ENCODE measurements at regions not wholly inside any gene's neighbourhood (a gene's known extent, or its start where the extent isn't known, plus 50 kb on each side); places are given as distances from the start of the nearest gene placed in this dataset.

DNA sequence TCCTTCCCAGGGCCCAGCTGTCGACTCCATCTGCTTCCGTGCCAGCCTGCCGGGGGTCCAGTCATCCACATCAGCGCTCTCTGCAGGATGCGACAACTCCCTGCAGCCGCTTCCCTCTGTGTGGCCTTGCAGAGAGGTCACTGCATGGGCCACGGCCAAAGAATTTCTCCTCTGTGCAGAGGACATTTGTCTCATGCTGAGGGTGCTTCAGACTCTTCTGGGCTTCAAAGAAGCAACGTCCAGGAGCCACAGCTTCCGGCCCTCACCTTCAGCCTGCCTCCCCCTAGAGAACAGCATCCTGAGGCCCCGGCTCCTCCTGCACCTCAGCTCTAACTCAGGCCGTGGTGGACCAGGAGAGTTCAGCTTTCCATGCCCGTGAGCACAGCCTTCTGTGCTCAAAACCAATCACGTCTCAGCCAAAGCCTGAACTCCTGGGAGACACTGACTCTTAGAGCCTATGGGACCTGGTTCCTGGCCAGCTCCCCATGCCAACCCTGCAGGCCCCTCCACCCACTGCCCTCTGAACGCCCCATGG is 258.9 kb downstream of the BRD1 start:
- dilution Hi-C loops (cut with HindIII; ENCODE audit: low sequenced_read_pairs, unreplicated experiment) (no loop called here), intact Hi-C loops (cut with micrococcal nuclease) (no loop called here), in situ Hi-C loops (cut with MboI; ENCODE audit: low sequenced_read_pairs) (no loop called here)
- Histone ChIP-seq H3K9me1 (ENCODE audit: insufficient read depth, low read length) (no peaks in the 10 kb centered on the region), H3K56ac (ENCODE audit: extremely low read depth, insufficient read depth, low read length) (no peak overlapping the region), H4K5ac (ENCODE audit: low read depth, low read length) (no peak overlapping the region), H3K79me1 (ENCODE audit: low read depth in 1 of 2, low read length in 2 of 2) (no peaks in the 10 kb centered on the region), H2BK120ac (ENCODE audit: low read depth, low read length) (no peak overlapping the region), H3K4me3 (ENCODE audit: insufficient read depth, low read depth, low read length) (no peak overlapping the region), H3K23ac (ENCODE audit: low read depth, low read length) (no peak overlapping the region), H3K9me3 (ENCODE audit: control insufficient read depth, insufficient read depth, low read length) (peaks cover 61% of the 10 kb centered on the region), H3K4ac (ENCODE audit: low read depth, low read length) (no peak overlapping the region), H3K4me1 (ENCODE audit: control insufficient read depth, insufficient read depth, low read length) (no peaks in the 10 kb centered on the region), H3K18ac (ENCODE audit: low read depth, low read length) (no peak overlapping the region), H4K8ac (ENCODE audit: low read depth in 2 of 2, low read length in 2 of 2) (no peak overlapping the region), H2AK9ac (replicated peaks; ENCODE audit: low read depth, low read length, poor library complexity) (no peak overlapping the region), H3K27ac (ENCODE audit: insufficient read depth, low read length) (no peak overlapping the region), H2AFZ (replicated peaks; ENCODE audit: low read length, poor library complexity) (no peak overlapping the region), H3K4me2 (ENCODE audit: low read depth, low read length) (no peak overlapping the region), H3K9ac (ENCODE audit: low read depth, low read length) (no peak overlapping the region), H4K91ac (ENCODE audit: insufficient read depth, low read depth, low read length) (no peak overlapping the region), H2BK15ac (ENCODE audit: low read depth, low read length) (no peak overlapping the region), H3K36me3 (ENCODE audit: control insufficient read depth, insufficient read depth, low read length) (no peaks in the 10 kb centered on the region), H3K14ac (replicated peaks; ENCODE audit: low read depth, low read length) (no peak overlapping the region), H2BK5ac (ENCODE audit: low read depth, low read length, poor library complexity, severe bottlenecking) (no peak overlapping the region), H3K27me3 (ENCODE audit: control insufficient read depth, insufficient read depth, low read length) (no peaks in the 10 kb centered on the region), H4K20me1 (ENCODE audit: insufficient read depth, low read length) (no peaks in the 10 kb centered on the region), H2BK20ac (ENCODE audit: low read depth, low read length) (no peak overlapping the region), H2AK5ac (ENCODE audit: low read depth, low read length) (no peak overlapping the region)
- no peak for TF ChIP-seq POLR2A (IDR thresholded peaks at IDR 0.05; ENCODE audit: low read depth, low read length)
- TF ChIP-seq BHLHE40 (IDR thresholded peaks at IDR 0.05; ENCODE audit: low read depth, low read length): no peak
- no peak for TF ChIP-seq NFE2L2 (IDR thresholded peaks at IDR 0.05; ENCODE audit: low read depth, low read length)
- TF ChIP-seq, protein P1, sequence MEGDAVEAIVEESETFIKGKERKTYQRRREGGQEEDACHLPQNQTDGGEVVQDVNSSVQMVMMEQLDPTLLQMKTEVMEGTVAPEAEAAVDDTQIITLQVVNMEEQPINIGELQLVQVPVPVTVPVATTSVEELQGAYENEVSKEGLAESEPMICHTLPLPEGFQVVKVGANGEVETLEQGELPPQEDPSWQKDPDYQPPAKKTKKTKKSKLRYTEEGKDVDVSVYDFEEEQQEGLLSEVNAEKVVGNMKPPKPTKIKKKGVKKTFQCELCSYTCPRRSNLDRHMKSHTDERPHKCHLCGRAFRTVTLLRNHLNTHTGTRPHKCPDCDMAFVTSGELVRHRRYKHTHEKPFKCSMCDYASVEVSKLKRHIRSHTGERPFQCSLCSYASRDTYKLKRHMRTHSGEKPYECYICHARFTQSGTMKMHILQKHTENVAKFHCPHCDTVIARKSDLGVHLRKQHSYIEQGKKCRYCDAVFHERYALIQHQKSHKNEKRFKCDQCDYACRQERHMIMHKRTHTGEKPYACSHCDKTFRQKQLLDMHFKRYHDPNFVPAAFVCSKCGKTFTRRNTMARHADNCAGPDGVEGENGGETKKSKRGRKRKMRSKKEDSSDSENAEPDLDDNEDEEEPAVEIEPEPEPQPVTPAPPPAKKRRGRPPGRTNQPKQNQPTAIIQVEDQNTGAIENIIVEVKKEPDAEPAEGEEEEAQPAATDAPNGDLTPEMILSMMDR (conservative IDR thresholded peaks at IDR 0.05; ENCODE audit: low read depth, low read length): no peak
- TF ChIP-seq MAFK (IDR thresholded peaks at IDR 0.05; ENCODE audit: low read depth, low read length): no peak
- TF ChIP-seq, protein P2, sequence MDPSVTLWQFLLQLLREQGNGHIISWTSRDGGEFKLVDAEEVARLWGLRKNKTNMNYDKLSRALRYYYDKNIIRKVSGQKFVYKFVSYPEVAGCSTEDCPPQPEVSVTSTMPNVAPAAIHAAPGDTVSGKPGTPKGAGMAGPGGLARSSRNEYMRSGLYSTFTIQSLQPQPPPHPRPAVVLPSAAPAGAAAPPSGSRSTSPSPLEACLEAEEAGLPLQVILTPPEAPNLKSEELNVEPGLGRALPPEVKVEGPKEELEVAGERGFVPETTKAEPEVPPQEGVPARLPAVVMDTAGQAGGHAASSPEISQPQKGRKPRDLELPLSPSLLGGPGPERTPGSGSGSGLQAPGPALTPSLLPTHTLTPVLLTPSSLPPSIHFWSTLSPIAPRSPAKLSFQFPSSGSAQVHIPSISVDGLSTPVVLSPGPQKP (IDR thresholded peaks at IDR 0.05; ENCODE audit: borderline replicate concordance, low read depth, low read length): no peak
- TF ChIP-seq CHD1 (IDR thresholded peaks at IDR 0.05; ENCODE audit: low read depth, low read length): no peak
- no peak for TF ChIP-seq RCOR1 (IDR thresholded peaks at IDR 0.05; ENCODE audit: insufficient replicate concordance, low read length)
- no peak for TF ChIP-seq MAZ (IDR thresholded peaks at IDR 0.05; ENCODE audit: borderline replicate concordance, low read depth, low read length)
- no peak for TF ChIP-seq RAD21 (IDR thresholded peaks at IDR 0.05; ENCODE audit: low read length)
- no TSS peak for BruUV-seq (replicated peaks)
- WGBS, 2 experiments (ENCODE audit: extremely low coverage in 2 of 2, insufficient read length in 1 of 2): 52% methylated on average over 7 of the region's 14 CpGs; no CpG with 5 or more reads in 1 of the 2 experiments
- no peak for ATAC-seq (ENCODE audit: low read depth)
- ChIA-PET POLR2A (ENCODE audit: unreplicated experiment) (no interaction called here), CTCF (no interaction called here)
- no peak for DNase-seq

Measured in IMR-90 (cell line).